Caco-2 (cell line): ENCODE measurements at regions not wholly inside any gene's neighbourhood (a gene's known extent, or its start where the extent isn't known, plus 50 kb on each side); places are given as distances from the start of the nearest gene placed in this dataset.

Experiments
- BruUV-seq: library from RNA; stranded (reverse); fragments of 400-500 nt; replicated peaks from 2 replicates; lab custom pipeline; 2021; lab: Mats Ljungman, UMichigan
- CTCF ChIA-PET: fragments of 300-600 bp; sonication (Branson Sonifier 250); formaldehyde crosslinking; loops from one replicate; lab custom pipeline; 2022; ENCODE audit warnings: antibody characterized with exemption; lab: Charles Lee
- POLR2A ChIA-PET: fragments of 300-600 bp; sonication (Branson Sonifier 250); formaldehyde crosslinking; loops from one replicate; lab custom pipeline; 2022; ENCODE audit warnings: antibody characterized with exemption; lab: Charles Lee
- DNase-seq, 2 experiments: peaks; one replicate each; pipeline versions ENCODE4 v3.0.0 to v3.0.0-alpha.2; 2020 to 2022
- H3K27me3 ChIP-seq: replicated peaks from 2 replicates; pipeline ENCODE4 v1.6.0; 2011; ENCODE audit warnings: low read length; ENCODE audit not compliant: control insufficient read depth, insufficient read depth
- H3K36me3 ChIP-seq: 2 replicates; pipeline ENCODE4 v1.5.1; 2011; ENCODE audit warnings: low read length; ENCODE audit not compliant: control insufficient read depth, insufficient read depth
- H3K4me1 ChIP-seq: fragments of 250-450 bp; sonication (Bioruptor Pico); 2 replicates; pipeline ENCODE4 v1.5.1; 2020; ENCODE audit warnings: mild to moderate bottlenecking
- H3K4me3 ChIP-seq: 2 replicates; pipeline ENCODE4 v1.5.1; 2011; ENCODE audit warnings: low read depth, mild to moderate bottlenecking, control low read depth, low read length
- H3K9me3 ChIP-seq: fragments of 250-450 bp; sonication (Bioruptor Pico); 2 replicates; pipeline ENCODE4 v1.5.1; 2020; ENCODE audit warnings: mild to moderate bottlenecking, moderate library complexity
- H3K27ac Mint-ChIP-seq: one replicate; pipeline ENCODE4 v1.8.0; 2022; ENCODE audit warnings: mixed read lengths; ENCODE audit not compliant: unreplicated experiment
- H3K27me3 Mint-ChIP-seq: one replicate; pipeline ENCODE4 v1.8.0; 2022; ENCODE audit warnings: mixed read lengths; ENCODE audit not compliant: insufficient read depth, unreplicated experiment
- H3K36me3 Mint-ChIP-seq: one replicate; pipeline ENCODE4 v1.8.0; 2022; ENCODE audit warnings: mild to moderate bottlenecking, mixed read lengths; ENCODE audit not compliant: insufficient read depth, unreplicated experiment
- H3K4me1 Mint-ChIP-seq: one replicate; pipeline ENCODE4 v1.8.0; 2022; ENCODE audit warnings: low read depth, mixed read lengths; ENCODE audit not compliant: unreplicated experiment
- H3K4me3 Mint-ChIP-seq: one replicate; pipeline ENCODE4 v1.8.0; 2022; ENCODE audit warnings: mild to moderate bottlenecking, moderate library complexity, mixed read lengths; ENCODE audit not compliant: unreplicated experiment
- H3K9me3 Mint-ChIP-seq: one replicate; pipeline ENCODE4 v1.8.0; 2022; ENCODE audit warnings: mixed read lengths; ENCODE audit not compliant: unreplicated experiment
- CTCF ChIP-seq, 2 experiments: fragments of 200-600 bp in 1 of 2; IDR thresholded peaks; 1 replicate in 1 of 2; 2 replicates in 1 of 2; pipeline versions ENCODE4 v1.5.1 to v1.8.0; 2011 to 2022; ENCODE audit warnings: antibody characterized with exemption in 1 of 2, control low read depth in 1 of 2, inconsistent platforms in 1 of 2, low read depth in 1 of 2, low read length in 1 of 2, mild to moderate bottlenecking in 1 of 2, moderate library complexity in 1 of 2; ENCODE audit not compliant: insufficient read depth in 1 of 2, severe bottlenecking in 1 of 2, unreplicated experiment in 1 of 2
- intact Hi-C: fragments of 100-400 bp; cut with micrococcal nuclease; formaldehyde crosslinking; loops from one replicate; pipeline ENCODE4 v1.10.0; 2022; ENCODE audit not compliant: unreplicated experiment

GRCh38 chrX:17294561-17294960 is 80.4 kb upstream of the NHS start:
- POLR2A ChIA-PET, result no interaction called here
- H3K27ac Mint-ChIP-seq, result no peak overlapping the region

GRCh38 chrX:17295791-17296190 is 79.2 kb upstream of the NHS start:
- ChIA-PET POLR2A (no interaction called here), CTCF (no interaction called here)
- H3K4me1 ChIP-seq, result peaks cover 10% of the 10 kb centered on the region; the same call in 1 of the 2 replicates
- H3K36me3 Mint-ChIP-seq, result no peaks in the 10 kb centered on the region
- no TSS peak for BruUV-seq
- no peaks in the 10 kb centered on the region for H3K9me3 Mint-ChIP-seq
- TF ChIP-seq CTCF (IDR thresholded peaks at IDR 0.05; ENCODE audit: insufficient read depth in 1 of 2, low read depth in 1 of 2, low read length in 1 of 2, severe bottlenecking in 1 of 2, unreplicated experiment in 1 of 2), result no peak
- H3K4me3 ChIP-seq, result no peak overlapping the region
- intact Hi-C loops, result no loop called here
- no peaks in the 10 kb centered on the region for H3K27me3 Mint-ChIP-seq
- H3K4me1 Mint-ChIP-seq, result peaks cover 11% of the 10 kb centered on the region
- no peak overlapping the region for H3K27ac Mint-ChIP-seq
- H3K9me3 ChIP-seq, result no peaks in the 10 kb centered on the region
- DNase-seq, result no peak
- no peaks in the 10 kb centered on the region for H3K36me3 ChIP-seq
- H3K27me3 ChIP-seq, result no peaks in the 10 kb centered on the region
- H3K4me3 Mint-ChIP-seq, result no peak overlapping the region

More at GRCh38 chrX:17294561-17294960, 80.4 kb upstream of the NHS start:
- intact Hi-C loops, result no loop called here
- BruUV-seq, result no TSS peak
- no peak overlapping the region for H3K4me3 Mint-ChIP-seq
- peaks cover 13% of the 10 kb centered on the region; the same call in 1 of the 2 replicates for H3K4me1 ChIP-seq
- no peak overlapping the region for H3K4me3 ChIP-seq
- no peaks in the 10 kb centered on the region for H3K9me3 ChIP-seq
- peaks cover 7% of the 10 kb centered on the region for H3K9me3 Mint-ChIP-seq
- TF ChIP-seq CTCF (IDR thresholded peaks at IDR 0.05; ENCODE audit: insufficient read depth in 1 of 2, low read depth in 1 of 2, low read length in 1 of 2, severe bottlenecking in 1 of 2, unreplicated experiment in 1 of 2), result no peak
- no peaks in the 10 kb centered on the region for H3K27me3 Mint-ChIP-seq
- CTCF ChIA-PET, result no interaction called here
- H3K36me3 ChIP-seq, result no peaks in the 10 kb centered on the region
- peaks cover 11% of the 10 kb centered on the region for H3K4me1 Mint-ChIP-seq
- no peak for DNase-seq
- no peaks in the 10 kb centered on the region for H3K36me3 Mint-ChIP-seq
- H3K27me3 ChIP-seq, result no peaks in the 10 kb centered on the region

- Histone ChIP-seq H3K4me1 (no peaks in the 10 kb centered on the region), H3K27me3 (no peaks in the 10 kb centered on the region), H3K9me3 (no peaks in the 10 kb centered on the region), H3K36me3 (no peaks in the 10 kb centered on the region), H3K4me3 (no peak overlapping the region)
- BruUV-seq, result no TSS peak
- Mint-ChIP-seq H3K36me3 (no peaks in the 10 kb centered on the region), H3K4me1 (no peaks in the 10 kb centered on the region), H3K27me3 (no peaks in the 10 kb centered on the region), H3K9me3 (no peaks in the 10 kb centered on the region), H3K27ac (no peak overlapping the region), H3K4me3 (no peak overlapping the region)
- intact Hi-C loops, result no loop called here
- CTCF ChIA-PET, result no interaction called here
- no peak for TF ChIP-seq CTCF (IDR thresholded peaks at IDR 0.05; ENCODE audit: insufficient read depth in 1 of 2, low read depth in 1 of 2, low read length in 1 of 2, severe bottlenecking in 1 of 2, unreplicated experiment in 1 of 2)
- POLR2A ChIA-PET, result no interaction called here
- DNase-seq, result no peak
These were observed 76.4 kb upstream of the NHS start for GRCh38 chrX:17298564-17298963.
